Stimulated activated CD4-positive, alpha-beta T cell treated with anti-CD3 and anti-CD28 coated beads, TNF-alpha, amount 100 ng/mL, for 24 hours (primary cell): ENCODE measurements at regions not wholly inside any gene's neighbourhood (a gene's known extent, or its start where the extent isn't known, plus 50 kb on each side); places are given as distances from the start of the nearest gene placed in this dataset.

Source experiments
- DNase-seq, 3 experiments: peaks; one replicate each; pipeline ENCODE4 v3.0.0-alpha.2; 2020; ENCODE audit warnings: low read depth in 3 of 3

DNA sequence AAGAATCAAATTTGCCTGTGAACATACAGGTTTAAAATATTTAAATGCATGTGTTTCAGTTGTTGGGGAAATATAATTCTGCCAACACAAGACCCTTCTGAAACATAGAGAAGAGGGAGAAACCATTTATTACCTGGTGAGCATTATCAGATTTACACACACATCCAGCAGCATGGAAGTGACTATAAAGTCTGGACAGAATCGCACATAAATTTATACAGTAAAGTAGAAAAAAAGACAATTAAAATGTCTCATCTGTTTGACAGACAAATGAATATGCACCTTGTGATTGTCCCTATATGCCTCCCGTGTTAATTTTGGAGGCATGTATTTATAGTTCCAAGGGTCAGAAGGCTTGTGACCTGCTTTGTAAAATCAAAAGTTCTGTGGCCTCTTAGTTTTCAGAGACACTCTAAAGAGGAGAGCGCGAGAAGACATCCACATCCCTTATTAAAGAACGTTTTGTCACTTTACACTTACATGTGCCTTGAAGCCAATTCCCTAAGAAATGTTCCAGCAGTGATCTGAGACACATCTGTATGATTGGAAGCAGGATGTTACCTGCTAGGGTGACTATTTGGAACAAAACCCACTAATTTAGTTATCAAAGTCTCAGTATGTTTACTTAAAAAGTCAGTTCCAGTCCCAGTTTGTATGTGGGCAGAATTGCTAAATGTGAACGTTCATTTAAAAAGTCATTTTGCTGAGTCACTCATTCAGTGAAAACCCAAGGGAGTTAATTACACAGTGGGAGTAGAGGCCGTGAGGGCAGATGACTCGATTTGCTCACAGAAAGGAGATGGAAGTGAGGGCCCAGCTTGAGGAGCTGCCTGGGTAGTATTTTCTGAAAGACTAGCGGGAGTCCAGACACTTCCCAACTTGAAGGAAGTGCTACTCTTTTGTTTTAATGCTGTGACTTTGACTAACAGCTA lies 527.6 kb upstream of the MEX3C start:
- no peak for DNase-seq

DNA sequence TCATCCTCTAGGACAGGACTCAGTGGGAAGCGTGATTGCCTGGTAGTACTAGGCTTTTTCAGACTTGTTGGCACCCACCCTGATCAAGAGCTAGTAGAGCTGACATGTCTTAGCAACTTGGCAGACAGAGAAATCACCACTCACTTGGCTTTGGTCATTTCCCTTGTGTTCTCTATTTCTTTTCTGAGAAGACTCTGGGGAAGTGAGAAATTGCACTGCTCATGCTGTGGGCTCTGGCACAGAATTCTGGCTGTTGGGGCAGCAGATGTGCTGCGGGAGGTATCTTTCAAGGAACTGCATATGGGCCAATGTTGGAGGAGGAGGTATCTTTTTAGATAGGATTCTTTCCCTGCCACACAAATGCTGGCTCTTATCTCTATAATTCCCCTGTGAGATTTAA lies 529.1 kb upstream of the MEX3C start:
- no peak for DNase-seq

DNA sequence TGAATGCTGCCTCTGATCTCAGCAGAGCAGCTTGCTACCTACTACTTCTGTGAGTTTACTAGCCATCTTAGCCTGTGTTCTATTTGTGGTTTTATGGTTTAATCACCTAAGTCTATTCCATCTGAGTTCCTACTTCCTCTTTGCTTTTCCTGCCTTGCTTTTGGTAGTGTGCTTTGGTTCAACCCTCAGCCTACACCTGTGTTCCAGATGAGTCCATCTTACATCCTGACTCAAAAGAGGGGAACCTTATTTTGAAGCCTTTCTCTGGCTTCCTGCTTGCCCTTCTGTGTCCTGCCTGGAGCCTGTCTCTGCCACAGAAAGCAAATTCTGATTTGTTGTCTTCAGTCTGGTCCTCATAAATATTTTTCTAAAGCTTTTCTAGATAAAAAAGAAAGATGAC lies 530.3 kb upstream of the MEX3C start:
- no peak for DNase-seq

DNA sequence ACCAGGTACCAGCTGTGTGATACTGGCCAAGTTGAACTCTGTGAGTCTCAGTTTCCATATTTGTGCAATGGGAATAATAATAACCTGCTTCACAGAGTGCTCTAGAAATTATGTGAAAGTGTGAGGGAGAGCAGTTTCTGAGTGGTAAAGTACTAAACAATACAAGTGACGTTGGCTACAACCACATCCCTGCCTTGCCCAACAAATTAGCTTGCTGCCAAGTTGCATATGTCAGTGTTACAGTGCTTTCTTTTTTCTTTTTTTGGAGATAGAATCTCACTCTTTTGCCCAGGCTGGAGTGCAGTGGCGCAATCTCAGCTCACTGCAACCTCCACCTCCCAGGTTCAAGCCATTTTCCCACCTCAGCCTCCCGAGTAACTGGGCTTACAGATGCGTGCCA lies 533.6 kb upstream of the MEX3C start:
- no peak for DNase-seq

DNA sequence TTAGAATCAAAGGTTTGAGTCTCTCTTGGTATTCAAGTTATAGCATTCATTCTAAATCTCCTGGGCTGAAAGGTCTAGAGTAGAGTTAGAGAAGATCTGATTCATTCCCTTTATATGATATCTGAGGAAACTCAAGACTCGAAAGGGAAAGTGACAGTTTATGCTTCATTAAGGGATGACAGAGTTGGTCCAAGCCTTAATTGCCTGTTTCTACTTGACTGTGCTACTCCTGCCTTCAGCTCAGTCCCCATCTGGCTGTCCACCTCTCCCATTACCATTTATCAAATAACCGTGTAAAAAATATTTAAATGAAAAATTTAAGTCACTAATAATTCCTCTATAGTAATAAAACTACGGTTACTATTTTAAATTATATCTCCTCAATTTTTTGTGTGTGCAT lies 537.1 kb upstream of the MEX3C start:
- no peak for DNase-seq

DNA sequence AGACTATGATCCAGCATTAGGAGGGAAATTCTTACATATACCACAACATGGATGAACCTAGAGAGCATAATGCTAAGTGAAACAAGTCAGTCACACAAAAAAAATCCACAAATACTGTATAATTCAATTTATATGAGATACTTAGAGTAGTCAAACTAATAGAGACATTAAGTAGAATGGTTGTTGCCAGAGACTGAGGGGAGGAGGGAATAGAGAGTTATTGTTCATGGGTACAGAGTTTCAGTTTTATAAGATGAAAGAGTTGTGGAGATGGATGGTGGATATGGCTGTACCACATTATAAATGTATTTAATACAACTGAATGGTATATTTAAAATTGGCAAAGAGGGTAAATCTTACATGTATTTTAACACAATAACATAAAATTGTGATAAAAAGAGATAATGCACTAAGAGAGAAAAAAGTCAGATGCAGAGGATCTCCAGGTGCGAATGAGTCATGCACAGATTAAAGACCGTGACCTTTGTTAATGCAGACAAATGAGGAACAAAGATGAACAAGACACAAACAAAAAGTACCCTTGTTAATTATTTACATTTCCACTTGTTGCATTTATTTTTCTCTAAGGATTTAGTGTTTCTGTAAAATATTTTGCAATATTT lies 541.7 kb upstream of the MEX3C start:
- no peak for DNase-seq

DNA sequence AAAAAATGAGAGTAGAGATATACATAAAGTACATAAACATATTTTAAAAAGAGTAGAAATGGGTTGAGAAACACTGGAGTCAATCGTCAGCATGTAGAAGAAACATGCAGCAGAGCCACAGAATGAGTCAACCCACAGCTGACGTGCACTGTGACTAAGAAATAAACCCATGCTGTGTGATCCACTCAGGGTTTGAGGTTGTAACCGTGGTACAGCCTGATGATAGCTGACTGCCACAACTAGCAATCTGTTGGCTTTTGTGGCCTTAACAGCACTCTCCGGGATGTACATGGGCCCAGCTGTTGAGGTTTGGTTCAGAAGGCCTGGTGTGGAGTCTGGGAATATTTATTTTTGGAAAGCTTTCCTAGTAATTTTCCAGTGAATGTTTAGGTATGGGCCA lies 554.4 kb upstream of the MEX3C start:
- no peak for DNase-seq

DNA sequence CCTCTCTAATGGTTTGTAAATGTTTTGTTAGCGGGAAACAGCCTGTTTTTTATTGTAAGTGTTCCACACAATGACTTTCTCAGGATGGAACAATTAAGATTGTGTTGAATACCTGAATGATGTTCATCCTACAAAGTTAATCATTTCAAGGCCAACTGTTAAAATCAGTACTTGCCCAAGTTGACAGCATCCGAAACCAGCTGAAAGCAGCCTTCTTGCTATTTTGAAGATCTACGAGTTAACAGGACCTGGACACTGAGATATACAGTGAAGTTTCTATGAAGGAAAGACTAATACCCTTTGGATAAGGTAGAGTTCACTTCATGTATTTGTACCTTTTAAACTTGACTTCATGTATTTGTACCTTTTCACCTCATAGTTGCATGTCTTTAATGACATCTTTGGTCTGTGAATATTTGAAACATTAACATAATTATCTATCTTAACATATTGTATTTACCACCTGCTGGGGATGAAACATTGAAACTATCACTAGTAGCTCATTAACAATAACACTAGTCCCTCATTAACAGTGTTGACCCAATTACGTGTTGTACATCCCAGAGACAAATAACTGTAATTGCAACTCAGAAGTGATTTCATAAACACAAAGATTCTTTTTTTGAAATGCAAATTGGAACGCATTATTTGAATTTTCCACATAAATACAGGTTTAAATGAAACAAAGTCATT lies 556.0 kb upstream of the MEX3C start:
- DNase-seq = no peak

DNA sequence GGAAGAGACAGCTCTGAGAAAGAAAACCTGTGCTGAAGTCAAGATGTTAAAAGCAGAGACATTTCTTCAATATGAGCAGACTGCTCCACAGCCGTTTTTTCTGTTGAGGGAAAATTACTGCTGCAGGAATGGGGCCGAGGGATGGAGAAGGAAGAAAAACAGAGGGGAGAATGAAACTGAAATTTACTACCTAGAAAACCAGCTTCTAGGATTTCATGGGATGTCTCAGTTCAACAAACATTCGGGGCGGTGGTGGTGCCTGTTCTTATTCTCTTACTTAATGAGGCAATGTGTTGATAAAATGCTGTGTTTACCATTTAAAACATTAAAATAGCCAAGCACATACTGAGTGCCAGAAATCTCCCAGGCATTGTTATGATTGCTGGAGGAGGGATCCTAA lies 557.1 kb upstream of the MEX3C start:
- no peak for DNase-seq

DNA sequence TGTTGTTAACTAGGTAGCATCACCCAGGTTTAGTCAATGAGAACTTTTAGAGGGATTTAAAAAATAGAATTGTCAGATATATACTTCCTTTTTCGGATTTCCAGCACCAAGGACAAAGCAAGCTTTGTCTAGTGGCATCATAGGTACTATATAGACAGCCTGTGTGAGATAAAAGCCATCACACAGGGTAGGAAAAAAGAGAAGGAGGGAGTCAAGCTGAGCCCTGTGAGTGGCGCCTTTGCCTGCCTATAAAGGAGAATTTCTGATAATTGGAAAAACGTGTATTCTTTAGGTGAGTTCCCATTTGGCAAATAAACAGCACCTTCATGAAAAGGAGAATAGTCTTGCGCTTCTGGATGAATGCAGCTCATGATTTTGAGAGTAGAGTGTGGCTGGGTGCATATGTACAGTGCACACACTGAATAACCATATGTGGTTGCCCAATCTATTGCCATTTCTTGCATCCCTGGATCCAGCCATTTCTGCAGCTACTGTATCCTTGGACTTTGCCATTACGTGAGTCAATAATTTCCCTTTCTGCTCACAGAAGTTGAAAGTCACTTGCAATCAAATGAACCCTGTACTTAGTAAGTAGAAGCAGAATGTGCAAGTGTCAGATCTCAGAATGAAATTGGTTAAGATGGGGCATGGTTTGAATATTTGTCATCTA lies 559.9 kb upstream of the MEX3C start:
- no peak for DNase-seq

DNA sequence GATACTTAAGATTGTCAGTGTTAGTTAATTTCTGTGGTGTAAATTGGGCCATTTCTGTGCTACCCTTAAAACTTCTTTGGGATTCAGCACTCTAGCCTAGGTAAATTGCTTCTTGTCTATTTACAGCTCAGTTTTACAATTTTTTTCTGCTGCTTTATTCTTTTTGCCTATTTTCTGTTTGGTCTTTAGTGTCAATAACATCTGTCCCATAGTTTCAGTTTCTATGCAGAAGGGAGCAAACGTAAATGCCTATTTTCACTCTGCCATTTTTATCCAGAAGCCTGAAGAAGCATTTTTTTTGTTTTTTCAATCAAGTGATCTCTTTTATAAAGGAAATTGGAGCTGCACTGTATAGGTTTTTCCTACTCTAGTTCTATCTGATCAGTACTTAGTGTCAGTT lies 564.9 kb upstream of the MEX3C start:
- no peak for DNase-seq

DNA sequence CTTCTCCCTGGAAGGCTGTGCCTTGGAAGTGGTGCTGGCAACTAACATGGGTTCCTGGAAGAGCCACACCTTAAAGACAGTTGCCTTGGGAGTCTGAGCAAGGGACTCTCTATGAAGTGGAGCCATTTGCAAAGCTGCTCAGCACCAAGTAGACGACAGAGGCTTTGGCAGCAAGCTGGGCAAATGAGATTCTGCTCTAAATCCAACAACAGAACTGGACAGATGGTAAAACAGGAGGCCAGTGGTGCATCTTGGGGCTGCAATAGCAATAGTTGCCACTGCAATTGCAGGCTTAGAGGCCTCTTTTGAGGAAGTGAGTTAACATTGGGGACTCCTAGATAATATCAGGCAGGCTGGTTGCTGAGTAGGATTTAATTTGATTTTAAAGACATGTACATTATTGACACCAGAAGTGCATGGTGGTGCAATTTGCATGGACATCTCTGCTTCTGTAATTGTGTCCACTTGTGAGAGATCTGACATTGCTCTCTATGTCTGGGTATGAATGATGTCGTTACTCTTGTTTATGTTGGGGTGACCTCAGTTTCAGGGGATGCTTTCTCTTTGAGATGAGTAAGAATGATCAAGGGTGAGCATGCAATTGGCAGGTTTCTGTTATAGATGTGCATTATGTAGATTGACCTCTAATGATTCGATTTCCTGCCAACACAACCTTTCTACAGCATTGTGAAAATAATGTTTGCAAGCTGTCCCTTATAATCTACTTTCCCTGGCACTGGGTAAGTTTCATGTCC lies 568.3 kb upstream of the MEX3C start:
- no peak for DNase-seq

DNA sequence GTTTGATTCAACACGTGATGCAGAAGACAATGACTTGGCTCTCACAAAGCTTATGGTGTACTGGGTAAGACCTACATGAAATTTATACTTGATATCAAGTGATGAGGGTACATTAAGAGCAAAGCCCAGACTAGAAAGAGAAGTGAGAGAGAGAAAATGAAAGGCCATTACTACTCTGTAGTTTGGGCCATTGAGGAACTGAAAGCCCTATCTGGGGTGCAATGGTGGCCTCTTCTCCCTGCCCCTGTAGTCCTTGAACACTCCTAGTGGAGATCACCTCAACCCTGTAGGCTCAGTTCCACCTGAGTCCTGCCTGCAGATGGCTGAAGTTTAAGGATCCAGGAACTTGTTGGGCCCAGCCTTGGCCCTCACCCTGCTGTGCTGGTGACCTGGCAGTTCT lies 569.8 kb upstream of the MEX3C start:
- no peak for DNase-seq

DNA sequence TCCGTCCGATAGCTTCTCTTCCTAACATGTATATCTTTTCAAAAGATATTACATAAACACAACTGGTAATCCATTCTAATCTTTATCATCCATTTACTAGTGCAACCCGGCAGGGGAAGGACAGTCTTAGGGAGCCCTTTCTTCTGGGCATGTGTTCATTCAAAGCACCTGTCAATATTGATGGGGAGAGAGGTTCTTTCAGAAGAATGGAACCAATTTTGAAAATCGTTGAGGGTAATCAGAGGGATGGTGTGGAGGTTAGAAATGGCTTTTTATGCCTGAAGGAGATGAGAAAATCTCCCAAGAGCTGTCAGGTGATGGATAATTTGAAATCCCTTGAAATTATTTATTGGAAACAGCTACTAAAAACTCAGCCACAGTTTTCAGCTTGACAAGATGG lies 561.9 kb upstream of the DCC start:
- no peak for DNase-seq

DNA sequence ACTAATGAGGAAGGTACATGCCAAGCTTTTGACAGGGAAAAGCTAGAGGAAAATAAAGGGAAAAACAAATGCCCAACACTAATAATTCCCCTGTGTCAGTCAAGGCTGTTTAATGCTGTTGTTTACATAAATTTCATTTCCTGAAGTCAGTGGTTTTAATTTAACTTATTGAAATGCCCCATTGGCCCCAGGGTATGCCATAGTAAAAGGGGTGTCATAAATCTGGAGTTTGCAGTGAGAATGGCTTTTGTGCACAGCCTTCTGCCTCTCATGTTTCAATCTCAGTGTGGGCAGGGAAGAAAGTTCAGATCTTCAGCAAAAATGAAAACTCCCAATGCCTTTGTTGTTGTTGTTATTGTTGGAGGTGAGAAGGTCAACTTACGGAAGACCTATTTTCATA lies 550.1 kb upstream of the DCC start:
- DNase-seq = no peak

DNA sequence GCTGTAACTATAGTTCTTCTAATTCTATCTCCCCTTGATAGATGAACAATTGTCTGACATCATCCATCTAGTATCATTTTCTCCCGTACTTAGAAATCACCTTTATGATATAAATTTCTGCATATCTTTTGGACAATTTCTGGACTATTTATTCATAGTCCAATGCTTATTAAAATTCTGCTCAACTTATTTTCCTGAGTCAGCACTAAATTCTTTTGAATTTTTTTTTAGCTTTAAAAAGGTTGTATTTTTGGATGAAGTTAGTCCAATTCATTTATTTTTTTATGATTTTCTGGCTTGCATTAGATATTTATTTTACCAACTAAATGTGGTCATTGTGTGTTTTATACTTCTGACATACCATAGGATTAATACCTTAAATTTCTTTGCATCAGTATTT lies 538.5 kb upstream of the DCC start:
- DNase-seq = no peak

DNA sequence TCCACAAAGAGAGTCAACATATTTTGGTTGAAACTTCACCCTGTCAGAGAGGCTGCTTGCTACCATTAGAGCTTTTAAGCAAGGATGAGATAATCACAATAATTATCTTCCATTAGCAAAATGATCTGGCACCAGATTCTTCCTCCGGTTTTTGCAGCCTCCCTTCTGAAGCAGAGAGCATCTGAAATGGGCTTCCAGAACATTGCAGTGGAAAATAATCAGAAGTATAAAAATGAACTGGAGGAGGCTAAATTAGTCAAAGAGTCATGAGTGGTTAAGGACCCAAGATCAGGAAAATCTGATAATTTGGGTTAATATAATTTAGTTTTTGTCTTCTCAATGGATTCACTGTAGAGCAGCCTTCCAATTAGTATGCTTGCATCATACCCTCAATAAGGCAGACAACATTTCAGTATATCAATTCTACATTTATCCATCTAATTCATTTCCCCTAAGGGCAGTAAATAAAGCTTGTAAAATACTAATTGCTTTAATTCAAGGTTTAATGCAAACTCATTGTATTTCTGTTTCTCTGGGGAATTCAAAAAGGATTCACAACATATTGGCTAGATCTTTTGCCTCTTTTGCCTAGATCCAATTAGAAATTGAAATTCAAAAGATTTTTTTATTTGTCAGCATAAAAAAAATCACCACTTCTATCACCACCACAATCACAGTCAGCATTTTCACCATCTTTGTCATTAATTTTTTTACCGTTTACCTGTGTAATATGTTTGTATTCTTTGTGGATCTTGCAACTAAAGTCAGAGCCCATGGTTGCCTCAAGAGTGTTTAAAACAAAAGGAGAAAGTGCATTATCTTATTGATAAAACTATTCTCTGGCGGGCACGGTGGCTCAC lies 537.2 kb upstream of the DCC start:
- DNase-seq = no peak

DNA sequence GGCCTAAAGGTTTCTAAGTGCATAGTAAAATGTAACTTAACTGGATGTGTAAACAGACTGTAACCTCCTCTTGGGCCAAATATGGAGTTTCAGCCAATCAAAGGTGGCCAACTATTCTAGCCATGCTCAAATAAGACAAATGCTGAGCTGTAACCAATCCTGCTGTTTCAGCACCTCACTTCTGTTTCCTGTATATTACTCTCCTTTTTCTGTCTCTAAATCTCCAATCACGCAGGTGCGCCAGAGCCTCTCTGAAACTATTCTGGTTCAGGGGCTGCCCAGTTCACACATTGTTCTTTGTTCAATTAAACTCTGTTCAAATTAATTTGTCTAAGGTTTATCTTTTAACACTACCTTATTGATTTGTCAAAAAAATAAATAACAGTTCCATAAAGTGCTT lies 532.7 kb upstream of the DCC start:
- no peak for DNase-seq

DNA sequence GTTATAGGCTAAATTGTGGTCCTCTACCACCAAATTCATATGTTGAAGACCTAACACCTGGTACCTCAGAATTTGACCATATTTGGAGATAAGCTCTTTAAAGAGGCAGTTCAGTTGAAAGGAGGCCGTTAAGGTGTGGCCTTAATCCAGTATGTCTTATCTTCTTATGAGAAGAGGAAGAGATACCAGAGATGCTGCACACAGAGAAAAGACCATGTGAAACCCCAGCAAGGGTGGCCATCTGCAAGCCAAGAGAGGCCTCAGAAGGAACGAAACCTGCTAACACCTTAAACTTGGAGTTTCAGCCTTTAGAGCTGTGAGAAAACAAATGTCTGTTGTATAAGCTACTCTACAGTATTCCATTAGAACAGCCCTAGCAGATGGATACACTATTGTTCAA lies 528.1 kb upstream of the DCC start:
- DNase-seq = no peak

DNA sequence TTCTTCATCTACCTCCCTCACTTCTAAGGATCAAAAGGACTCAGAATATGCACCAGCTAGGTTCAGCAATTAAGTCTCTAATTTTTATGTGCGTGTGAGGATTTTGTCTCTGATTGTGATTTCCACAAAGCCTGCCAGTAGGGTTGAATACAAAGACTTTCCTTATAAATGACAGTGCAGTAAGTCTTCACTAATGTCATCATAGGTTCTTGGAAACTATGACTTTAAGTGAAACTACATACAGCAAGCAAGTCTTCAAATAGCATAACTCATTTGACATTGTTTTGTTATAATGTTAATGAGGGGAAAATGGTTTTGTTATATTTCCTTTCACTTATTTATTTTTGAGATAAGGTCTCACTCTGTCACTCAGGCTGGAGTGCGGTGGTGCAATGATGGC lies 526.3 kb upstream of the DCC start:
- no peak for DNase-seq

DNA sequence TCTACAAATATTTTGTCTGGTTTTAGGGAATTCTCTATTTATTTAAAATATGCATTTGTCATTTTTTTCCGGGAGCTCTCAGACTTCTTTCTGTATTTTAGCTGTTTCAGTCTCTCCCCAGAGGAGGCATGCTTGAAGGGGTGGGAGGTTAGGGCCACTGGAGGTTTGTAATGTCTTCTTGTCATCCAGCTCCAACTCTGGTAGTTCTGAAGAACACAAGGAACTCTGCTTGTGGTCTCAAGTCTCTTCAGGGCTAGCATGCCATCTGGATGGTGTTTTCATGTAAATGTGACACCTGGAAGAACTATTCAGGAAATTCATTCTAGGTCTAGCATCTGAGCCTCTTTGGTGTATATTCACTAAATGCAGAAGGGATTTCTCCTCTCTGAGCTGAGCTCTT lies 518.4 kb upstream of the DCC start:
- no peak for DNase-seq
